H1 (cell line): ENCODE measurements at regions not wholly inside any gene's neighbourhood (a gene's known extent, or its start where the extent isn't known, plus 50 kb on each side); places are given as distances from the start of the nearest gene placed in this dataset.

Experiments used
- CTCF ChIA-PET: fragments of 300-600 bp; sonication (Branson Sonifier 250); formaldehyde crosslinking; loops from one replicate; lab custom pipeline; 2021; ENCODE audit not compliant: partially characterized antibody; lab: Charles Lee
- POLR2A ChIA-PET: fragments of 300-600 bp; sonication (Branson Sonifier 250); formaldehyde crosslinking; loops from one replicate; lab custom pipeline; 2021; ENCODE audit warnings: inconsistent platforms; ENCODE audit not compliant: partially characterized antibody; lab: Charles Lee
- DNase-seq, 2 experiments: peaks; one replicate each; pipeline versions ENCODE4 v3.0.0 to v3.0.0-alpha.2; 2010 to 2022; ENCODE audit warnings: low spot score in 2 of 2, low read depth in 1 of 2, mixed read lengths in 1 of 2
- FAIRE-seq: peaks from 2 replicates; lab custom pipeline; 2011; peaks lifted over from hg19 to GRCh38; lab: Jason Lieb, UNC
- H2AFZ ChIP-seq: 2 replicates; pipeline ENCODE4 v1.8.1; 2012; ENCODE audit warnings: low read length, inconsistent platforms
- H2AK5ac ChIP-seq: 2 replicates; pipeline ENCODE4 v1.6.1; 2013; ENCODE audit warnings: low read depth, low read length
- H2BK120ac ChIP-seq: replicated peaks from 2 replicates; pipeline ENCODE3; 2013; ENCODE audit warnings: low read depth, low read length, inconsistent platforms
- H2BK12ac ChIP-seq: 2 replicates; pipeline ENCODE4 v1.6.1; 2013; ENCODE audit warnings: low read depth, low read length
- H2BK15ac ChIP-seq: 2 replicates; pipeline ENCODE4 v1.6.1; 2013; ENCODE audit warnings: low read length
- H2BK20ac ChIP-seq: 2 replicates; pipeline ENCODE4 v1.6.1; 2013; ENCODE audit warnings: low read length
- H2BK5ac ChIP-seq: 2 replicates; pipeline ENCODE4 v1.6.1; 2013; ENCODE audit warnings: low read depth, low read length
- H3K14ac ChIP-seq: 2 replicates; pipeline ENCODE4 v1.6.1; 2013; ENCODE audit warnings: inconsistent platforms; ENCODE audit not compliant: insufficient read length
- H3K18ac ChIP-seq: 2 replicates; pipeline ENCODE4 v1.6.1; 2013; ENCODE audit warnings: low read length; ENCODE audit errors: extremely low read depth
- H3K23ac ChIP-seq: 2 replicates; pipeline ENCODE4 v1.6.1; 2013; ENCODE audit warnings: inconsistent platforms; ENCODE audit not compliant: insufficient read length
- H3K23me2 ChIP-seq: 2 replicates; pipeline ENCODE4 v1.6.1; 2013; ENCODE audit warnings: low read depth, low read length
- H3K27ac ChIP-seq: 2 replicates; pipeline ENCODE4 v1.6.1; 2011; ENCODE audit warnings: low read depth, low read length, inconsistent platforms
- H3K27me3 ChIP-seq, 4 experiments: replicated peaks in 1 of 4; 1 replicate in 1 of 4; 2 replicates in 3 of 4; pipeline versions ENCODE4 v1.6.1 to v1.8.1; 2011 to 2013; ENCODE audit warnings: low read length in 3 of 4, mild to moderate bottlenecking in 3 of 4, inconsistent platforms in 2 of 4, mixed read lengths in 2 of 4, moderate library complexity in 1 of 4; ENCODE audit not compliant: control insufficient read depth in 3 of 4, insufficient read depth in 3 of 4; ENCODE audit errors: extremely low read depth in 1 of 4
- H3K36me3 ChIP-seq, 4 experiments: 2 replicates each; pipeline versions ENCODE4 v1.6.1 to v1.8.1; 2011 to 2013; ENCODE audit warnings: mild to moderate bottlenecking in 4 of 4, low read length in 3 of 4, moderate library complexity in 2 of 4, control low read depth in 1 of 4, inconsistent platforms in 1 of 4; ENCODE audit not compliant: insufficient read depth in 4 of 4, control insufficient read depth in 2 of 4
- H3K4ac ChIP-seq: replicated peaks from 2 replicates; pipeline ENCODE3; 2013; ENCODE audit warnings: low read length, low read depth, mixed read lengths, inconsistent platforms; ENCODE audit not compliant: insufficient read length
- H3K4me1 ChIP-seq, 4 experiments: replicated peaks in 1 of 4; 1 replicate in 1 of 4; 2 replicates in 3 of 4; pipeline versions ENCODE4 v1.6.1 to v1.8.1; 2011 to 2013; ENCODE audit warnings: low read length in 3 of 4, inconsistent platforms in 2 of 4, mixed read lengths in 1 of 4; ENCODE audit not compliant: insufficient read depth in 4 of 4, control insufficient read depth in 3 of 4
- H3K4me2 ChIP-seq, 2 experiments: 2 replicates each; pipeline versions ENCODE4 v1.6.1 to v1.8.1; 2011 to 2013; ENCODE audit warnings: low read depth in 2 of 2, low read length in 2 of 2, control low read depth in 1 of 2, inconsistent platforms in 1 of 2, mild to moderate bottlenecking in 1 of 2; ENCODE audit not compliant: insufficient read depth in 1 of 2
- H3K4me3 ChIP-seq, 4 experiments: fragments of 200-600, 300-600 bp in 1 of 4; sonication (generic), shearing (Covaris generic), sonication (Bioruptor Twin) in 1 of 4; 2 replicates each; pipeline versions ENCODE4 v1.5.1 to v1.8.1; 2011 to 2016; ENCODE audit warnings: low read length in 4 of 4, low read depth in 3 of 4, control low read depth in 2 of 4, inconsistent platforms in 2 of 4, mild to moderate bottlenecking in 2 of 4, mixed read lengths in 1 of 4, moderate library complexity in 1 of 4; ENCODE audit not compliant: insufficient read depth in 2 of 4; ENCODE audit errors: extremely low read depth in 1 of 4
- H3K56ac ChIP-seq: replicated peaks from 2 replicates; pipeline ENCODE3; 2013; ENCODE audit warnings: low read depth, mild to moderate bottlenecking, mixed read lengths, low read length, inconsistent platforms; ENCODE audit not compliant: insufficient read length
- H3K79me1 ChIP-seq: 2 replicates; pipeline ENCODE4 v1.6.1; 2013; ENCODE audit warnings: low read depth, low read length, control low read depth
- H3K79me2 ChIP-seq, 2 experiments: 2 replicates each; pipeline versions ENCODE4 v1.6.1 to v1.8.1; 2012 to 2013; ENCODE audit warnings: low read length in 2 of 2, mild to moderate bottlenecking in 2 of 2, inconsistent platforms in 1 of 2; ENCODE audit not compliant: insufficient read depth in 2 of 2, control insufficient read depth in 1 of 2
- H3K9ac ChIP-seq, 4 experiments: replicated peaks in 1 of 4; 1 replicate in 1 of 4; 2 replicates in 3 of 4; pipeline versions ENCODE4 v1.6.1 to v1.8.1; 2011 to 2013; ENCODE audit warnings: low read depth in 3 of 4, low read length in 3 of 4, control low read depth in 2 of 4, mild to moderate bottlenecking in 2 of 4, moderate library complexity in 2 of 4, inconsistent platforms in 1 of 4; ENCODE audit errors: extremely low read depth in 1 of 4
- H3K9me3 ChIP-seq, 2 experiments: 2 replicates each; pipeline versions ENCODE4 v1.6.1 to v1.8.1; 2012 to 2013; ENCODE audit warnings: mild to moderate bottlenecking in 2 of 2, moderate library complexity in 2 of 2, control low read depth in 1 of 2, inconsistent platforms in 1 of 2, low read depth in 1 of 2, low read length in 1 of 2, mixed read lengths in 1 of 2; ENCODE audit not compliant: insufficient read depth in 2 of 2
- H4K20me1 ChIP-seq, 2 experiments: replicated peaks in 1 of 2; 2 replicates each; pipeline versions ENCODE3 to v1.8.1; 2011 to 2013; ENCODE audit warnings: inconsistent platforms in 2 of 2, low read length in 2 of 2, mild to moderate bottlenecking in 1 of 2; ENCODE audit not compliant: insufficient read depth in 2 of 2, control insufficient read depth in 1 of 2
- H4K5ac ChIP-seq: 2 replicates; pipeline ENCODE4 v1.6.1; 2013; ENCODE audit warnings: low read length, low read depth, mixed read lengths, inconsistent platforms; ENCODE audit not compliant: insufficient read length
- H4K8ac ChIP-seq: 2 replicates; pipeline ENCODE4 v1.8.0; 2013; ENCODE audit warnings: mild to moderate bottlenecking, moderate library complexity, low read length, inconsistent platforms; ENCODE audit not compliant: insufficient read depth; ENCODE audit errors: extremely low read depth
- H4K91ac ChIP-seq: replicated peaks from 2 replicates; pipeline ENCODE3; 2013; ENCODE audit warnings: low read length, mixed read lengths, inconsistent platforms; ENCODE audit not compliant: insufficient read length
- FOSL1 ChIP-seq: IDR thresholded peaks from 2 replicates; pipeline ENCODE4 v1.6.1; 2011; ENCODE audit warnings: mild to moderate bottlenecking, low read depth, low read length, moderate library complexity; ENCODE audit not compliant: insufficient read depth
- SAP30 ChIP-seq: fragments of 300-600 bp; sonication (generic); IDR thresholded peaks from 2 replicates; pipeline ENCODE4 v1.7.1; 2012; ENCODE audit warnings: low read length, moderate library complexity, mild to moderate bottlenecking, inconsistent platforms; ENCODE audit not compliant: insufficient read depth, insufficient replicate concordance
- TEAD4 ChIP-seq: IDR thresholded peaks from 2 replicates; pipeline ENCODE4 v1.6.1; 2012; ENCODE audit warnings: low read depth, low read length, inconsistent platforms, mixed read lengths
- WGBS, 2 experiments: shearing (Covaris generic) in 1 of 2; methylation state at CpG; one replicate each; pipeline versions ENCODE4 v1.1.6 to v1.1.7; 2013 to 2015; ENCODE audit warnings: low lambda C conversion rate in 2 of 2, mixed read lengths in 2 of 2, inconsistent platforms in 1 of 2, low coverage in 1 of 2, missing lambda C conversion rate in 1 of 2; ENCODE audit not compliant: insufficient replicate concordance in 2 of 2, insufficient coverage in 1 of 2, insufficient read length in 1 of 2; ENCODE audit errors: extremely low coverage in 1 of 2, missing lambda C conversion rate in 1 of 2; 5-methylcytosine and 5-hydroxymethylcytosine counted together

DNA sequence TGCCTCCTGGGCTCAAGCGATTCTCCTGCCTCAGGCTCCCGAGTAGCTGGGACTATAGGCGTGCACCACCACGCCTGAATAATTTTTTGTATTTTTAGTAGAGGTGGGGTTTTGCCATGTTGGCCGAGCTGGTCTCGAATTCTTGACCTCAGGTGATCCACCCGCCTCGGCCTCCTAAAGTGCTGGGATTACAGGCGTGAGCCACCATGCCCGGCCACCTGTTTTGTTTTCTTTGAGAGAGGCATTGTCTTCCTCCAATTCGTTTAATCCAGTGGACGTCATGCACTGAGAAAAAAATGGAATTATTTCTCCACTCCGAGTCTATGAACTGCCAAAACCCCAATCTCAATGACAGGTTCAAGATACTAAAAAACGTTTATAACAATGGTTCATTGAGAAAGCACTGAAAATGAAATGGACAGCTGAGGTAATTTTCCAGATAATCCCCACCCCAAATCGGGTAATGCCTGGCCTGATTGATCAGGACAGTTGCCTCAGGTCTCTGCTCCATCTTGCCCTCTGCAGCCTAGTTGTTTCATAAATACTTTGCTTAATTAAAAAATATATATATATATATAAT, 132.7 kb upstream of the PARP11 start:
- H3K4ac ChIP-seq = no peak overlapping the region
- H2AK5ac ChIP-seq = no peak overlapping the region
- WGBS, 2 experiments = 87% methylated on average over 15 of the region's 15 CpGs; no CpG with 5 or more reads in 1 of the 2 experiments
- no peak overlapping the region for H2AFZ ChIP-seq
- H2BK120ac ChIP-seq = no peak overlapping the region
- no peak overlapping the region for H4K8ac ChIP-seq
- no peaks in the 10 kb centered on the region for H3K23me2 ChIP-seq
- no peaks in the 10 kb centered on the region for H3K27me3 ChIP-seq
- no peaks in the 10 kb centered on the region for H3K4me1 ChIP-seq
- CTCF ChIA-PET = interaction anchor here (1.0 to 9.4 kb wide), 6 partner anchors 8 to 270 kb away, joined by 3 to 59 read pairs (median 12); no protein-coding TSS in a partner anchor
- no peak overlapping the region for H3K4me2 ChIP-seq
- H4K20me1 ChIP-seq = no peaks in the 10 kb centered on the region
- no peak for TF ChIP-seq FOSL1
- TF ChIP-seq SAP30 = no peak
- no peak for TF ChIP-seq TEAD4
- TF ChIP-seq, all 59 proteins: peak for 0
- Histone ChIP-seq H3K23ac (no peak overlapping the region), H2BK20ac (no peak overlapping the region), H4K5ac (no peak overlapping the region), H4K91ac (no peak overlapping the region), H2BK5ac (no peak overlapping the region), H3K18ac (no peak overlapping the region), H3K56ac (no peak overlapping the region), H2BK12ac (no peak overlapping the region), H3K9me3 (peaks cover 2% of the 10 kb centered on the region in 2 experiments; a peak in 2 of 4 replicates), H3K4me3 (no peak overlapping the region), H3K14ac (no peak overlapping the region), H3K79me2 (no peaks in the 10 kb centered on the region), H3K79me1 (no peaks in the 10 kb centered on the region), H3K27ac (no peak overlapping the region), H3K36me3 (no peaks in the 10 kb centered on the region), H2BK15ac (no peak overlapping the region), H3K9ac (no peak overlapping the region)
- no peak for DNase-seq
- FAIRE-seq = no peak
- POLR2A ChIA-PET = interaction anchor here (1.2 to 1.4 kb wide), 2 partner anchors 22 to 267 kb away, joined by 4 to 5 read pairs; partner anchors contain the start of gene CCND2
